HEK293 (cell line): ENCODE measurements at regions not wholly inside any gene's neighbourhood (a gene's known extent, or its start where the extent isn't known, plus 50 kb on each side); places are given as distances from the start of the nearest gene placed in this dataset.

Experiments
- CTCF ChIA-PET: fragments of 350-600 bp; formaldehyde crosslinking; extraction: SDS; loops from one replicate; lab custom pipeline; 2021; ENCODE audit warnings: antibody characterized with exemption; lab: Yijun Ruan, JAX
- POLR2A ChIA-PET: fragments of 300-600 bp; formaldehyde crosslinking; extraction: SDS; loops from one replicate; lab custom pipeline; 2020; ENCODE audit warnings: antibody characterized with exemption, inconsistent platforms; lab: Yijun Ruan, JAX
- H3K27ac ChIP-seq: fragments of 200-500 bp; sonication (Bioruptor generic); 2 replicates; pipeline ENCODE4 v1.5.1; 2014; ENCODE audit warnings: low read depth, low read length, control low read depth, inconsistent platforms; ENCODE audit errors: extremely low read depth
- H3K36me3 ChIP-seq, 2 experiments: fragments of 200-500 bp in 1 of 2; sonication (Bioruptor generic) in 1 of 2; 1 replicate in 1 of 2; 2 replicates in 1 of 2; pipeline ENCODE4 v1.5.1; 2014 to 2017; ENCODE audit warnings: inconsistent platforms in 2 of 2, low read length in 2 of 2; ENCODE audit not compliant: control insufficient read depth in 2 of 2, insufficient read depth in 1 of 2
- H3K4me1 ChIP-seq: fragments of 200-500 bp; sonication (Bioruptor generic); 2 replicates; pipeline ENCODE4 v1.5.1; 2014; ENCODE audit warnings: mild to moderate bottlenecking, low read length, inconsistent platforms; ENCODE audit not compliant: control insufficient read depth, insufficient read depth
- H3K4me3 ChIP-seq: 2 replicates; pipeline ENCODE4 v1.5.1; 2011; ENCODE audit warnings: low read depth, mild to moderate bottlenecking, control low read depth, low read length, moderate library complexity
- H3K9me3 ChIP-seq: fragments of 200-500 bp; sonication (Bioruptor generic); 2 replicates; pipeline ENCODE4 v1.5.1; 2014; ENCODE audit warnings: low read depth, low read length, inconsistent platforms; ENCODE audit not compliant: control insufficient read depth, insufficient read depth
- CTCF ChIP-seq: fragments of 450-650 bp; formaldehyde crosslinking; IDR thresholded peaks from 2 replicates; pipeline ENCODE4 v1.5.1; 2016; ENCODE audit warnings: missing biosample characterization, missing genetic modification characterization
- FEZF1 ChIP-seq: fragments of 450-650 bp; formaldehyde crosslinking; IDR thresholded peaks from 2 replicates; pipeline ENCODE4 v1.5.1; 2016; ENCODE audit warnings: missing biosample characterization, missing genetic modification characterization
- GLI4 ChIP-seq: fragments of 450-650 bp; formaldehyde crosslinking; IDR thresholded peaks from 2 replicates; pipeline ENCODE4 v1.5.1; 2016; ENCODE audit warnings: missing biosample characterization, missing genetic modification characterization
- HIC1 ChIP-seq: fragments of 450-650 bp; formaldehyde crosslinking; IDR thresholded peaks from 2 replicates; pipeline ENCODE4 v1.5.1; 2016; ENCODE audit warnings: missing biosample characterization, missing genetic modification characterization
- SALL2 ChIP-seq: fragments of 450-650 bp; formaldehyde crosslinking; IDR thresholded peaks from 2 replicates; pipeline ENCODE4 v1.5.0; 2017; ENCODE audit warnings: missing biosample characterization, mild to moderate bottlenecking, missing genetic modification characterization, borderline replicate concordance
- ZFP3 ChIP-seq: fragments of 450-650 bp; formaldehyde crosslinking; IDR thresholded peaks from 2 replicates; pipeline ENCODE4 v1.5.1; 2016; ENCODE audit warnings: low read depth, missing biosample characterization, missing genetic modification characterization
- ZNF157 ChIP-seq: fragments of 450-650 bp; formaldehyde crosslinking; IDR thresholded peaks from 2 replicates; pipeline ENCODE4 v1.5.1; 2016; ENCODE audit warnings: missing biosample characterization, missing genetic modification characterization
- ZNF174 ChIP-seq: fragments of 450-650 bp; formaldehyde crosslinking; IDR thresholded peaks from 2 replicates; pipeline ENCODE4 v1.5.0; 2017; ENCODE audit warnings: missing biosample characterization, mild to moderate bottlenecking, missing genetic modification characterization
- ZNF214 ChIP-seq: fragments of 450-650 bp; formaldehyde crosslinking; IDR thresholded peaks from 2 replicates; pipeline ENCODE4 v1.5.1; 2017; ENCODE audit warnings: missing biosample characterization, mild to moderate bottlenecking, missing genetic modification characterization, borderline replicate concordance
- ZNF639 ChIP-seq: fragments of 450-650 bp; formaldehyde crosslinking; IDR thresholded peaks from 2 replicates; pipeline ENCODE4 v1.5.1; 2016; ENCODE audit warnings: missing biosample characterization, missing genetic modification characterization
- ZNF837 ChIP-seq: fragments of 450-650 bp; formaldehyde crosslinking; IDR thresholded peaks from 2 replicates; pipeline ENCODE4 v1.5.1; 2016; ENCODE audit warnings: missing biosample characterization, missing genetic modification characterization
- TF ChIP-seq, protein P1 (sequence below): fragments of 450-650 bp; formaldehyde crosslinking; IDR thresholded peaks from 2 replicates; pipeline ENCODE4 v1.5.1; 2016; ENCODE audit warnings: missing biosample characterization, missing genetic modification characterization
- TF ChIP-seq, protein P2 (sequence below): fragments of 450-650 bp; formaldehyde crosslinking; IDR thresholded peaks from 2 replicates; pipeline ENCODE4 v1.5.1; 2016; ENCODE audit warnings: missing biosample characterization, missing genetic modification characterization, borderline replicate concordance
- TF ChIP-seq, protein P3 (sequence below): fragments of 450-650 bp; formaldehyde crosslinking; IDR thresholded peaks from 2 replicates; pipeline ENCODE4 v1.5.1; 2016; ENCODE audit warnings: missing biosample characterization, missing genetic modification characterization

- no peak for TF ChIP-seq ZNF837 (tag by site-specific recombination)
These were observed 561.3 kb upstream of the INTU start (continued) for GRCh38 chr4:127071443-127071842.

- Histone ChIP-seq H3K36me3 (no peaks in the 10 kb centered on the region), H3K4me1 (no peaks in the 10 kb centered on the region), H3K27ac (no peak overlapping the region)
- CTCF ChIA-PET = interaction anchor here (0.7 kb wide), 1 partner anchor 82 kb away, joined by 3 read pairs; no protein-coding TSS in a partner anchor
- no peak for TF ChIP-seq ZFP3 (tag by site-specific recombination)
- no peak for TF ChIP-seq GLI4 (tag by site-specific recombination)
- TF ChIP-seq CTCF (tag by site-specific recombination) = no peak
- TF ChIP-seq, all 188 proteins: peak for 0
- Histone ChIP-seq H3K4me3 (no peak overlapping the region), H3K9me3 (no peaks in the 10 kb centered on the region)
- POLR2A ChIA-PET = no interaction called here
These were observed 552.6 kb upstream of the INTU start for GRCh38 chr4:127080141-127080540.

- CTCF ChIA-PET = no interaction called here
- TF ChIP-seq, protein P1, sequence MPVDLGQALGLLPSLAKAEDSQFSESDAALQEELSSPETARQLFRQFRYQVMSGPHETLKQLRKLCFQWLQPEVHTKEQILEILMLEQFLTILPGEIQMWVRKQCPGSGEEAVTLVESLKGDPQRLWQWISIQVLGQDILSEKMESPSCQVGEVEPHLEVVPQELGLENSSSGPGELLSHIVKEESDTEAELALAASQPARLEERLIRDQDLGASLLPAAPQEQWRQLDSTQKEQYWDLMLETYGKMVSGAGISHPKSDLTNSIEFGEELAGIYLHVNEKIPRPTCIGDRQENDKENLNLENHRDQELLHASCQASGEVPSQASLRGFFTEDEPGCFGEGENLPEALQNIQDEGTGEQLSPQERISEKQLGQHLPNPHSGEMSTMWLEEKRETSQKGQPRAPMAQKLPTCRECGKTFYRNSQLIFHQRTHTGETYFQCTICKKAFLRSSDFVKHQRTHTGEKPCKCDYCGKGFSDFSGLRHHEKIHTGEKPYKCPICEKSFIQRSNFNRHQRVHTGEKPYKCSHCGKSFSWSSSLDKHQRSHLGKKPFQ (tag by site-specific recombination) = no peak
- TF ChIP-seq, protein P2, sequence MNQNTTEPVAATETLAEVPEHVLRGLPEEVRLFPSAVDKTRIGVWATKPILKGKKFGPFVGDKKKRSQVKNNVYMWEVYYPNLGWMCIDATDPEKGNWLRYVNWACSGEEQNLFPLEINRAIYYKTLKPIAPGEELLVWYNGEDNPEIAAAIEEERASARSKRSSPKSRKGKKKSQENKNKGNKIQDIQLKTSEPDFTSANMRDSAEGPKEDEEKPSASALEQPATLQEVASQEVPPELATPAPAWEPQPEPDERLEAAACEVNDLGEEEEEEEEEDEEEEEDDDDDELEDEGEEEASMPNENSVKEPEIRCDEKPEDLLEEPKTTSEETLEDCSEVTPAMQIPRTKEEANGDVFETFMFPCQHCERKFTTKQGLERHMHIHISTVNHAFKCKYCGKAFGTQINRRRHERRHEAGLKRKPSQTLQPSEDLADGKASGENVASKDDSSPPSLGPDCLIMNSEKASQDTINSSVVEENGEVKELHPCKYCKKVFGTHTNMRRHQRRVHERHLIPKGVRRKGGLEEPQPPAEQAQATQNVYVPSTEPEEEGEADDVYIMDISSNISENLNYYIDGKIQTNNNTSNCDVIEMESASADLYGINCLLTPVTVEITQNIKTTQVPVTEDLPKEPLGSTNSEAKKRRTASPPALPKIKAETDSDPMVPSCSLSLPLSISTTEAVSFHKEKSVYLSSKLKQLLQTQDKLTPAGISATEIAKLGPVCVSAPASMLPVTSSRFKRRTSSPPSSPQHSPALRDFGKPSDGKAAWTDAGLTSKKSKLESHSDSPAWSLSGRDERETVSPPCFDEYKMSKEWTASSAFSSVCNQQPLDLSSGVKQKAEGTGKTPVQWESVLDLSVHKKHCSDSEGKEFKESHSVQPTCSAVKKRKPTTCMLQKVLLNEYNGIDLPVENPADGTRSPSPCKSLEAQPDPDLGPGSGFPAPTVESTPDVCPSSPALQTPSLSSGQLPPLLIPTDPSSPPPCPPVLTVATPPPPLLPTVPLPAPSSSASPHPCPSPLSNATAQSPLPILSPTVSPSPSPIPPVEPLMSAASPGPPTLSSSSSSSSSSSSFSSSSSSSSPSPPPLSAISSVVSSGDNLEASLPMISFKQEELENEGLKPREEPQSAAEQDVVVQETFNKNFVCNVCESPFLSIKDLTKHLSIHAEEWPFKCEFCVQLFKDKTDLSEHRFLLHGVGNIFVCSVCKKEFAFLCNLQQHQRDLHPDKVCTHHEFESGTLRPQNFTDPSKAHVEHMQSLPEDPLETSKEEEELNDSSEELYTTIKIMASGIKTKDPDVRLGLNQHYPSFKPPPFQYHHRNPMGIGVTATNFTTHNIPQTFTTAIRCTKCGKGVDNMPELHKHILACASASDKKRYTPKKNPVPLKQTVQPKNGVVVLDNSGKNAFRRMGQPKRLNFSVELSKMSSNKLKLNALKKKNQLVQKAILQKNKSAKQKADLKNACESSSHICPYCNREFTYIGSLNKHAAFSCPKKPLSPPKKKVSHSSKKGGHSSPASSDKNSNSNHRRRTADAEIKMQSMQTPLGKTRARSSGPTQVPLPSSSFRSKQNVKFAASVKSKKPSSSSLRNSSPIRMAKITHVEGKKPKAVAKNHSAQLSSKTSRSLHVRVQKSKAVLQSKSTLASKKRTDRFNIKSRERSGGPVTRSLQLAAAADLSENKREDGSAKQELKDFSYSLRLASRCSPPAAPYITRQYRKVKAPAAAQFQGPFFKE (tag by site-specific recombination) = no peak
- TF ChIP-seq, protein P3, sequence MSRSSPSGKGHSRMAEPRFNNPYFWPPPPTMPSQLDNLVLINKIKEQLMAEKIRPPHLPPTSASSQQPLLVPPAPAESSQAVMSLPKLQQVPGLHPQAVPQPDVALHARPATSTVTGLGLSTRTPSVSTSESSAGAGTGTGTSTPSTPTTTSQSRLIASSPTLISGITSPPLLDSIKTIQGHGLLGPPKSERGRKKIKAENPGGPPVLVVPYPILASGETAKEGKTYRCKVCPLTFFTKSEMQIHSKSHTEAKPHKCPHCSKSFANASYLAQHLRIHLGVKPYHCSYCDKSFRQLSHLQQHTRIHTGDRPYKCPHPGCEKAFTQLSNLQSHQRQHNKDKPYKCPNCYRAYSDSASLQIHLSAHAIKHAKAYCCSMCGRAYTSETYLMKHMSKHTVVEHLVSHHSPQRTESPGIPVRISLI (tag by site-specific recombination) = no peak
- TF ChIP-seq ZNF214 (tag by site-specific recombination) = no peak
- no peak for TF ChIP-seq FEZF1
- TF ChIP-seq HIC1 (tag by site-specific recombination) = no peak
- TF ChIP-seq ZNF157 (tag by site-specific recombination) = no peak
- no peak for TF ChIP-seq ZNF174
- TF ChIP-seq SALL2 (tag by site-specific recombination) = no peak
- TF ChIP-seq ZNF639 (tag by site-specific recombination) = no peak
- TF ChIP-seq, all 188 proteins: peak for 0
- Histone ChIP-seq H3K27ac (no peak overlapping the region), H3K36me3 (no peaks in the 10 kb centered on the region), H3K4me3 (no peak overlapping the region), H3K9me3 (no peaks in the 10 kb centered on the region), H3K4me1 (no peaks in the 10 kb centered on the region)
- POLR2A ChIA-PET = no interaction called here
These were observed 551.7 kb upstream of the INTU start for GRCh38 chr4:127081041-127081440.
